ENCODE measurements at regions not wholly inside any gene's neighbourhood (a gene's known extent, or its start where the extent isn't known, plus 50 kb on each side); places are given as distances from the start of the nearest gene placed in this dataset.

- TF ChIP-seq RNF2 (conservative IDR thresholded peaks at IDR 0.05; ENCODE audit: low read depth): no peak
- no peak for TF ChIP-seq ZBTB20 (CRISPR knock-in tag; IDR thresholded peaks at IDR 0.05; ENCODE audit: borderline replicate concordance, low read depth)
- TF ChIP-seq PHF5A (CRISPR knock-in tag; IDR thresholded peaks at IDR 0.05; ENCODE audit: low read depth, unreplicated experiment): no peak
- TF ChIP-seq ESRRA (CRISPR knock-in tag; IDR thresholded peaks at IDR 0.05; ENCODE audit: low read depth): no peak
- TF ChIP-seq POLR2AphosphoS5 (IDR thresholded peaks at IDR 0.05; ENCODE audit: low read depth, low read length): no peak
- TF ChIP-seq KLF6 (CRISPR knock-in tag; IDR thresholded peaks at IDR 0.05): no peak
- no peak for TF ChIP-seq MTA1 (CRISPR knock-in tag; IDR thresholded peaks at IDR 0.05; ENCODE audit: borderline replicate concordance)
- TF ChIP-seq ZNF30 (CRISPR knock-in tag; IDR thresholded peaks at IDR 0.05): no peak
- TF ChIP-seq ATF3 (CRISPR knock-in tag; IDR thresholded peaks at IDR 0.05): no peak
- no peak for TF ChIP-seq FOXJ3 (CRISPR knock-in tag; IDR thresholded peaks at IDR 0.05; ENCODE audit: borderline replicate concordance)
- TF ChIP-seq KDM2A (CRISPR knock-in tag; IDR thresholded peaks at IDR 0.05; ENCODE audit: borderline replicate concordance, low read depth): no peak
- no peak for TF ChIP-seq RFXAP (CRISPR knock-in tag; IDR thresholded peaks at IDR 0.05; ENCODE audit: borderline replicate concordance)
- no peak for TF ChIP-seq HOMEZ (CRISPR knock-in tag; IDR thresholded peaks at IDR 0.05; ENCODE audit: low read depth)
Measured at GRCh38 chr5:158525663-158526062, 574.1 kb downstream of the EBF1 start.
